ENCODE measurements at regions not wholly inside any gene's neighbourhood (a gene's known extent, or its start where the extent isn't known, plus 50 kb on each side); places are given as distances from the start of the nearest gene placed in this dataset.
A peak's percentile ranks its signal among the peaks of the same experiment; 100 is the strongest.

- no peak for ATAC-seq
- TF ChIP-seq CTCF (IDR thresholded peaks at IDR 0.05) (no peak), POLR2A (IDR thresholded peaks at IDR 0.05) (no peak)
- intact Hi-C loops (cut with DNase I) = no loop called here
- Histone ChIP-seq H3K36me3 (no peaks in the 10 kb centered on the region), H3K27me3 (no peaks in the 10 kb centered on the region), H3K27ac (no peak overlapping the region), H3K4me1 (peaks cover 0 to 9% (median 3%) of the 10 kb centered on the region in 4 donors), H3K9me3 (no peaks in the 10 kb centered on the region), H3K4me3 (no peak overlapping the region)
- WGBS (ENCODE audit: insufficient coverage, low coverage, low lambda C conversion rate, missing lambda C conversion rate) = 80% methylated on average over 1 of the region's 2 CpGs
- no peak for DNase-seq
These were observed 102.1 kb upstream of the SIAH1 start for GRCh38 chr16:48487287-48487686.

GRCh38 chr16:48481772-48482171, 96.6 kb upstream of the SIAH1 start:
- Histone ChIP-seq H3K9me3 (no peaks in the 10 kb centered on the region), H3K36me3 (no peaks in the 10 kb centered on the region), H3K4me3 (no peak overlapping the region), H3K4me1 (peaks cover 0 to 8% (median 3%) of the 10 kb centered on the region in 4 donors), H3K27ac (no peak overlapping the region), H3K27me3 (no peaks in the 10 kb centered on the region)
- ATAC-seq (no peak), DNase-seq (no peak)
- intact Hi-C loops (cut with DNase I) = no loop called here
- WGBS (ENCODE audit: insufficient coverage, low coverage, low lambda C conversion rate, missing lambda C conversion rate) = 27% methylated on average over 2 of the region's 2 CpGs
- TF ChIP-seq POLR2A (IDR thresholded peaks at IDR 0.05) (no peak), CTCF (IDR thresholded peaks at IDR 0.05) (no peak)

GRCh38 chr16:48481211-48481610, 96.0 kb upstream of the SIAH1 start:
- no peak overlapping the region for H3K4me3 ChIP-seq
- H3K27me3 ChIP-seq = no peaks in the 10 kb centered on the region
- TF ChIP-seq POLR2A (IDR thresholded peaks at IDR 0.05) (no peak), CTCF (IDR thresholded peaks at IDR 0.05) (no peak)
- no peak for ATAC-seq
- intact Hi-C loops (cut with DNase I) = no loop called here
- H3K4me1 ChIP-seq = peaks cover 0 to 8% (median 3%) of the 10 kb centered on the region in 4 donors
- no peak for DNase-seq
- H3K27ac ChIP-seq = no peak overlapping the region
- H3K36me3 ChIP-seq = no peaks in the 10 kb centered on the region
- WGBS (ENCODE audit: insufficient coverage, low coverage, low lambda C conversion rate, missing lambda C conversion rate) = 100% methylated on average over 1 of the region's 1 CpG
- no peaks in the 10 kb centered on the region for H3K9me3 ChIP-seq

GRCh38 chr16:48479955-48480354, 94.7 kb upstream of the SIAH1 start:
- DNase-seq (no peak), ATAC-seq (peak; percentile 67 to 83 (median 72))
- Histone ChIP-seq H3K4me3 (no peak overlapping the region), H3K9me3 (no peaks in the 10 kb centered on the region), H3K36me3 (no peaks in the 10 kb centered on the region), H3K27me3 (no peaks in the 10 kb centered on the region), H3K27ac (peak overlapping the region in 1 of 3 donors; percentile 10), H3K4me1 (peaks cover 0 to 8% (median 3%) of the 10 kb centered on the region in 4 donors)
- WGBS (ENCODE audit: insufficient coverage, low coverage, low lambda C conversion rate, missing lambda C conversion rate) = 26% methylated on average over 2 of the region's 2 CpGs
- TF ChIP-seq POLR2A (IDR thresholded peaks at IDR 0.05) = no peak
- no peak for TF ChIP-seq CTCF (IDR thresholded peaks at IDR 0.05)
- intact Hi-C loops (cut with DNase I) = no loop called here

- Histone ChIP-seq H3K4me1 (peaks cover 0 to 8% (median 3%) of the 10 kb centered on the region in 4 donors), H3K4me3 (no peak overlapping the region), H3K36me3 (no peaks in the 10 kb centered on the region), H3K9me3 (no peaks in the 10 kb centered on the region), H3K27ac (no peak overlapping the region), H3K27me3 (no peaks in the 10 kb centered on the region)
- intact Hi-C loops (cut with DNase I) = no loop called here
- 89% methylated on average over 3 of the region's 3 CpGs for WGBS (ENCODE audit: insufficient coverage, low coverage, low lambda C conversion rate, missing lambda C conversion rate)
- no peak for ATAC-seq
- no peak for DNase-seq
- no peak for TF ChIP-seq CTCF (IDR thresholded peaks at IDR 0.05)
- TF ChIP-seq POLR2A (IDR thresholded peaks at IDR 0.05) = no peak
These were observed 94.1 kb upstream of the SIAH1 start for GRCh38 chr16:48479329-48479728.
